Memory B cell (primary cell): ENCODE measurements at regions not wholly inside any gene's neighbourhood (a gene's known extent, or its start where the extent isn't known, plus 50 kb on each side); places are given as distances from the start of the nearest gene placed in this dataset.

Experiments
- ATAC-seq: fragments of 150-1000 bp; cut with Tn5 transposase; 2 replicates; pipeline ENCODE4 v1.10.0; 2021; ENCODE audit warnings: low read depth, mild to moderate bottlenecking, moderate library complexity
- DNase-seq, 2 donors: peaks; one replicate each; pipeline ENCODE4 v3.0.0; 2022; ENCODE audit warnings: low spot score in 2 of 2
- H3K27ac Mint-ChIP-seq: one replicate; pipeline ENCODE4 v1.8.0; 2022; ENCODE audit warnings: mild to moderate bottlenecking, moderate library complexity, mixed read lengths
- H3K27me3 Mint-ChIP-seq: one replicate; pipeline ENCODE4 v1.8.0; 2022; ENCODE audit warnings: mixed read lengths
- H3K36me3 Mint-ChIP-seq: one replicate; pipeline ENCODE4 v1.8.0; 2022; ENCODE audit warnings: mild to moderate bottlenecking, mixed read lengths
- H3K4me1 Mint-ChIP-seq: one replicate; pipeline ENCODE4 v1.8.0; 2022; ENCODE audit warnings: mixed read lengths
- H3K4me3 Mint-ChIP-seq: one replicate; pipeline ENCODE4 v1.8.0; 2022; ENCODE audit warnings: mild to moderate bottlenecking, moderate library complexity, mixed read lengths
- H3K9me3 Mint-ChIP-seq: one replicate; pipeline ENCODE4 v1.8.0; 2022; ENCODE audit warnings: mixed read lengths

DNA sequence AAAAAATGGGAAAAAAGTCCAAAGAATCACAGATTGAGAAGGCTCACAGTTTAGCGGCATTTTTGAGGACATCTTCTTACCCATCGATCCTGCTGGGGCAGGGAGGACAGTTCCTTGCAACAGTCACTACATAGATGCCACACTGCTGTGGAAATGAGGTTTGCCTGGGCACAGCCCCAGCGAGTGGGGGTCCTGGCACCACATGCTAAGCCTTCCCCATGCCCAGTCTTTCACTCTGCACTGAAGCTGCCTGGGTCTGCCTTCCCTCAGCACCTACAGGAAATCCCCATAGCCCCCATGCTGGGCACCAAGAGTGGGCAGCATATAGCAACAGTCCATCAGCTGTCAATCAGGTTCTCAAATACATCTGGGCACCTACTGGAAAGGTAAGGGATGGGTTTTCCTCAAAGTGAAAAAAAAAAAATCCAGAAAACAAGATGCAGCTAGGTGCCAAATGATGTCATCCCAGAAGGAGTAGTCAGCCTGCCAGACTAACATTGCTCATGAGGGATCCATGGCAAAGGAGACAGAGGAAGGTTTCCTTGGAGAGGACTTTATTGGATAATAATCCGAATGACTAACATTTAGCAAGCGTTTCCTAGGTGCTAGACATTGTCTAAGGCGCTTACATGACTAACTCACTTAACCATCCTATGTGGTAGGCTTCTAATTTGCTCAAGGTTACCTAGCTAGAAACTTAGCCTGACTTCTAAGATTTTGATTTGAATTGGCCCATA is 125.7 kb upstream of the CXCL12 start:
- no peak overlapping the region for H3K27ac Mint-ChIP-seq
- no peak for DNase-seq

DNA sequence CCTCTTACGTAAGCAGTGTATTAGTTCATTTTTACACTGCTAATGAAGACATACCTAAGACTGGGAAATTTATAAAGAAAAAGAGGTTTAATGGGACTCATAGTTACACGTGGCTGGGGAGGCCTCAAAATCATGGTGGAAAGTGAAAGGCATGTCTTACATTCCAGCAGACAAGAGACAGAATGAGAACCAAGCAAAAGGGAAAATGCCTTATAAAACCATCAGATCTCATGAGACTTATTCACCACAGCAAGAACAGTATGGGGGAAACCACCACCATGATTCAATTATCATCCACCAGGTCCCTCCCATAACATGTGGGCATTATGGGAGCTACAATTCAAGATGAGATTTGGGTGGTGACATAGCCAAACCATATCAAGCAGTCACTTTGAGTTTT is 126.3 kb upstream of the CXCL12 start:
- H3K4me1 Mint-ChIP-seq = no peaks in the 10 kb centered on the region
- DNase-seq = no peak
- no peaks in the 10 kb centered on the region for H3K9me3 Mint-ChIP-seq
- no peak for ATAC-seq
- no peak overlapping the region for H3K27ac Mint-ChIP-seq
- H3K4me3 Mint-ChIP-seq = no peak overlapping the region
- H3K36me3 Mint-ChIP-seq = no peaks in the 10 kb centered on the region
- H3K27me3 Mint-ChIP-seq = no peaks in the 10 kb centered on the region

More for the DNA sequence above, 125.7 kb upstream of the CXCL12 start:
- Mint-ChIP-seq H3K36me3 (no peaks in the 10 kb centered on the region), H3K9me3 (no peaks in the 10 kb centered on the region), H3K4me1 (no peaks in the 10 kb centered on the region), H3K4me3 (no peak overlapping the region), H3K27me3 (no peaks in the 10 kb centered on the region)
- ATAC-seq = no peak

DNA sequence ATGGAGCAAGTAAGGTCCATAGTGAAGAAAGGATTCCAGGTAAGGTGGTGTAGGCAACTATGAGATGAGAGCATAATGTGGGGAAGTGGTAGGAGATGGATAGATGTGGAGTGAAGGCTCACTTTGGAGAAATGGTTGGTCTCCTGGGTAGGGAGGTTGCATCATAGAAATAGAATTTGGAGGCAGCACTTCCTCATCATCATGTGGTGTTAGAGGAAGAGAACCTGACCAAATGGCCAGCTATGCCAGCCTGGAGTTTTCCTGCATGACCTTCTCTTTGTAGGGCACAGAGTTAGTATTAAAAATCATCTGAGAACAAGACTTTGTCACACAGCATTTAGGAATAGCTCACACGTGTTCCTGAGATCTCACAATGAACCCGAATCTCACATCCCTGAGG is 126.7 kb upstream of the CXCL12 start:
- Mint-ChIP-seq H3K4me1 (no peaks in the 10 kb centered on the region), H3K9me3 (no peaks in the 10 kb centered on the region), H3K27me3 (no peaks in the 10 kb centered on the region), H3K36me3 (no peaks in the 10 kb centered on the region), H3K4me3 (no peak overlapping the region), H3K27ac (no peak overlapping the region)
- DNase-seq = no peak
- no peak for ATAC-seq

DNA sequence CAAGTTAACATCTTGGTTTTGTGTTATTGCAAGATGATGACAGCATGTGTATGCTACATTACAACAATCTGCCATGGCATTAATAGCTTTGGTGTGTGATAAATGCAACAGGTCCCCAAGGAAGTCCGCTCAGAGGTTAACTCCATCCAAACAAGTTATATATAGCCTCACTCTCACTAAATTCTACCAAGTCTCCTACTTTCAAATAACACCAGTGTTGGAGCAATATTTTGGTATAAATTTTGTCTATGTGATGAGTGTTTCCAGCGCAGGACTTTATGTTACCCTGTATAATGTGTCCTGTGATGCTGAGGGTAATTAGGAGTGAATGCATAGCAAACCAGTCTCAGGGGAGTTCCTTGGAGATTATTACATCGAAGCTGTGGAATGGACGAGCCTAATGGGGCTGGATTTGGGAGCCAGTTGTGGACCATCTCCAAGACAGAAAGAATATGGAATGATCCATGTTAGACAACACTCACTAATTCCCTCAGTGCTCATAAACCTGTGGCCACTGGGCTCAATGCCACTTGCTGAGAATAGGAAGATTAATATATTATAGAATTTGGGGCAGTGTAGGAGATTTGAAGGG is 127.6 kb upstream of the CXCL12 start:
- H3K9me3 Mint-ChIP-seq = no peaks in the 10 kb centered on the region
- H3K4me1 Mint-ChIP-seq = no peaks in the 10 kb centered on the region

DNA sequence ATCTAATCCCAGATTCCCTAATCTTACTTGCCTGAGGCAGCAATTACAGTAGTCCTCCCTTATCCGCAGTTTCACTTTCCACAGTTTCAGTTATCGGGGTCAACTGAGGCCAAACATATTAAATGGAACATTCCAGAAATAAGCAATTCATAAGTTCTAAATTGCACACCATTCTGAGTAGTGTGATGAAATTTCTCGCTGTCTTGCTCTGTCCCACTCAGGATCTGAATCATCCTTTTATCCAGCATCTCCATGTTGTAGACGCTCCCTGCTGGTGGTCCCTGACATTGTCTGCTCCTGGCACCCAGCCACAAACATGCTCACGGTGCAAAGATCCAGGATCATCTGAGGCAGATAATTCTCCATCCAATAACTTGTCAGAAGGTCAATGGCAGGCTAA is 128.7 kb upstream of the CXCL12 start:
- H3K36me3 Mint-ChIP-seq = no peaks in the 10 kb centered on the region
- H3K4me1 Mint-ChIP-seq = no peaks in the 10 kb centered on the region
- H3K4me3 Mint-ChIP-seq = no peak overlapping the region
- H3K27ac Mint-ChIP-seq = no peak overlapping the region
- no peaks in the 10 kb centered on the region for H3K27me3 Mint-ChIP-seq
- ATAC-seq (no peak), DNase-seq (no peak)
- no peaks in the 10 kb centered on the region for H3K9me3 Mint-ChIP-seq

More for the DNA sequence above, 127.6 kb upstream of the CXCL12 start:
- DNase-seq = no peak
- no peaks in the 10 kb centered on the region for H3K27me3 Mint-ChIP-seq
- no peak overlapping the region for H3K4me3 Mint-ChIP-seq
- H3K27ac Mint-ChIP-seq = no peak overlapping the region
- H3K36me3 Mint-ChIP-seq = no peaks in the 10 kb centered on the region
- no peak for ATAC-seq

DNA sequence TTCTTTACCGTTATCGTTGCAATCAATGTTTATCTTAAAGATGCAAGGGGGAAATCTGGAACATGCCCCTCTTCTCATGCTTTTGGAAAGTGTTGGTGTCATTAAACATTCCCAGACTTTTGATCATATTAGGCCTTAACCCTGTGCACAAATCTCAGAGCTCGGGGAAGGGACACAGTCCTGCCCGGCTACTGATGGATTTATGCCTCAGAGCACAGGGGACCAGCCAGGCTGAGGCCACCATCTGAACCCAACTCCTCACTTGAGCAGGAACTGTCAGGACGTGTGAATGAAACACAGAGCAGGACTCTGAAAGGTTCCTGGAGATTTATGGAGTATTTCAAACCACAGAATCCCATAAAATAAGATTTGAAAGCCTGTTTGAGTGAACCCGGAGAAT is 132.0 kb upstream of the CXCL12 start:
- Mint-ChIP-seq H3K9me3 (no peaks in the 10 kb centered on the region), H3K4me3 (no peak overlapping the region), H3K4me1 (no peaks in the 10 kb centered on the region), H3K27me3 (no peaks in the 10 kb centered on the region), H3K27ac (no peak overlapping the region), H3K36me3 (no peaks in the 10 kb centered on the region)
- DNase-seq (no peak), ATAC-seq (no peak)

DNA sequence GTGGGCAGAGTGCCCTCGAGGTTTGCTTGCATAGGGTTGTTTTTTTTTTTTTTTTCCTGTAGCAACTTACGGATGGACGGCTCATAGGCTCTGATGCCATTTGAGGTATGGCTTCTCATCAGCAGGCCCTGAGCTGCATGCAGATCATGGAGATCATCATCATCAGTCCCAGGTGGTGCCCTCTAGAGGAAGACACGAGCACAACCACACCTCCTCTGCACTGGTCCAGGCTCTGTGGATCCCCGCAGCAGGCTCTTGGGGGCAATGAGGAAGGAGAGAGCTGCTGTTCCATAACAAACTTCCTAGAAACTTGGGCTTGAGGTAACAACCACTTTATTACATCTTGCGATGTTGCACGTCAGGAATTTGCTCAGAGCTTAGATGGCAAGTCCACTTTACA is 132.7 kb upstream of the CXCL12 start:
- Mint-ChIP-seq H3K4me3 (no peak overlapping the region), H3K27me3 (no peaks in the 10 kb centered on the region), H3K27ac (no peak overlapping the region), H3K9me3 (no peaks in the 10 kb centered on the region), H3K36me3 (no peaks in the 10 kb centered on the region), H3K4me1 (no peaks in the 10 kb centered on the region)
- no peak for ATAC-seq
- DNase-seq = no peak

DNA sequence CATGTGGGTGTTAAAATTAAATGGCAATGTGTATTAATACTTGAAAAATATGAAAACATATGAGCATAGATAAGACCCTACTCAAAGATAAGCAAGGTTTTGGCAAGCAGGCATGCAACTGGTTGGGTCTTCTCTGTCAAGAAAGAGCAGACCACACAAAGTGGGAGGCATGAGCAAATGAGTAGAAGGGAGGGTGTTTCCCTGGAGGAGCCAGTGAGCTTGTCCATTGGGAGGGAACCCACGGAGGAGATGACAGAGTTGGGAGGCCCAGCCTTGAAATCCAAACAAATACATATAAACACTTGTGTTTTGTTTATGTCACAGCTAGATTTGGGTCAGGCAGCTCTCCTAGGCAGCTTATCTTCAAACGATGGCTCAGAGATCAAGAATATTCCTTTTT is 134.5 kb upstream of the CXCL12 start:
- H3K9me3 Mint-ChIP-seq = peaks cover 1% of the 10 kb centered on the region
- H3K36me3 Mint-ChIP-seq = no peaks in the 10 kb centered on the region
- H3K27me3 Mint-ChIP-seq = no peaks in the 10 kb centered on the region
- no peak for ATAC-seq
- H3K4me1 Mint-ChIP-seq = no peaks in the 10 kb centered on the region
- no peak overlapping the region for H3K27ac Mint-ChIP-seq
- no peak overlapping the region for H3K4me3 Mint-ChIP-seq
- no peak for DNase-seq

DNA sequence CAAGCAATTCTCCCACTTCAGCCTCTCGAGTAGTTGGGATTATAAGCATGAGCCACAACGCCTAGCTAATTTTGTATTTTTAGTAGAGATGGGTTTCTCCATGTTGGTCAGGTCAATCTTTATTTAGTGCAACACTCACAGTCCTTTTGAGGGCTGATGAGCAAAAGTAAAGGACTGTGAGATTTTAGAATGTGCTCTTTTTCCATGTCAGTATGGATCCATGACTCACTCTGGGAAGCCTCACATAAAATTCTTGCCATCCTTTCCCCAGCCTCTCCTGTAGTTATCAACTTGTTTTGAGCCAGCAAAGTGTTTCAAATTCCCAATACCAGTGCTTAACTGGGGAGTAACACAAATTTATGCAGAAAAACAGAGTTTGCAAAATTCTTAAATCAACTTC is 135.8 kb upstream of the CXCL12 start:
- Mint-ChIP-seq H3K4me3 (no peak overlapping the region), H3K9me3 (peaks cover 2% of the 10 kb centered on the region), H3K27ac (no peak overlapping the region), H3K36me3 (no peaks in the 10 kb centered on the region), H3K4me1 (no peaks in the 10 kb centered on the region), H3K27me3 (no peaks in the 10 kb centered on the region)
- ATAC-seq (no peak), DNase-seq (no peak)

DNA sequence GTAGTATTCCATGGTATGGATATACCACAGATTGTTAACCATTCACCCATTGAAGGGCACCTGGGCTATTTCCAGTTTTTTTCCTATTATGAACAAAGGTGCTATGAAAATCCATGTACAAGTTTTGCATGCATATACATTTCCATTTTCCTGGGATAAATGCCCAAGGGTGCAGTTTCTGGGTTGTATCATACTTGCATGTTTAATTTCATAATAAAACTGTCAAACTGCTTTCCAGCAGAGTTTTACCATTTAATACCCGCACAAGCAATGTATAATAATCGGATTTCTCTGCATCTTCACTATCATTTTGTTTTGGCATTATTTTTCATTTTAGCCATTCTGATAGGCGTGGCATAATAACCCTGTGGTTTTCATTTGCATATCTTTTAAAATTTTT is 154.3 kb upstream of the CXCL12 start:
- Mint-ChIP-seq H3K4me3 (no peak overlapping the region), H3K9me3 (peaks cover 19% of the 10 kb centered on the region), H3K36me3 (peaks cover 4% of the 10 kb centered on the region), H3K27me3 (no peaks in the 10 kb centered on the region), H3K27ac (no peak overlapping the region), H3K4me1 (no peaks in the 10 kb centered on the region)
- DNase-seq (no peak), ATAC-seq (no peak)

DNA sequence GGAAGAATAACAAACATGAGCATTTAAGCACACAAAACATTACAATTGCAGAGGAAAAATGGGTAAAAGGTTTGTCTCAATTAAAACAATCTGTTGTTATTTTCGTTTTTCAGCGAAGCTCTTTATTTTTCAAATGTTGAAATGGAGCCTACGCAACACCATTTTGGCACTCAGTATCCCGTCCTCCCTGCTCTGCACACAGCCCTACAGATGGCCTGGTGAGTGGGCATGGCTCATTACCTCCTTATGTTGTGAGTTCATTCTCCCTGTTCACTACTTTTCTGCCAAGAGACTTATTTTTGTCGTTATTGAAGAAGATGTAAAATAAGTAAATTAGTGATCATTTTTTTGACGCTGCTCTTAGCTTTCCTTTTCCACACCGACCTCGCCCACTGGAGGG is 167.8 kb upstream of the CXCL12 start:
- Mint-ChIP-seq H3K4me3 (no peak overlapping the region), H3K36me3 (no peaks in the 10 kb centered on the region), H3K9me3 (peaks cover 10% of the 10 kb centered on the region), H3K4me1 (no peaks in the 10 kb centered on the region), H3K27ac (no peak overlapping the region), H3K27me3 (no peaks in the 10 kb centered on the region)
- DNase-seq (no peak), ATAC-seq (no peak)

DNA sequence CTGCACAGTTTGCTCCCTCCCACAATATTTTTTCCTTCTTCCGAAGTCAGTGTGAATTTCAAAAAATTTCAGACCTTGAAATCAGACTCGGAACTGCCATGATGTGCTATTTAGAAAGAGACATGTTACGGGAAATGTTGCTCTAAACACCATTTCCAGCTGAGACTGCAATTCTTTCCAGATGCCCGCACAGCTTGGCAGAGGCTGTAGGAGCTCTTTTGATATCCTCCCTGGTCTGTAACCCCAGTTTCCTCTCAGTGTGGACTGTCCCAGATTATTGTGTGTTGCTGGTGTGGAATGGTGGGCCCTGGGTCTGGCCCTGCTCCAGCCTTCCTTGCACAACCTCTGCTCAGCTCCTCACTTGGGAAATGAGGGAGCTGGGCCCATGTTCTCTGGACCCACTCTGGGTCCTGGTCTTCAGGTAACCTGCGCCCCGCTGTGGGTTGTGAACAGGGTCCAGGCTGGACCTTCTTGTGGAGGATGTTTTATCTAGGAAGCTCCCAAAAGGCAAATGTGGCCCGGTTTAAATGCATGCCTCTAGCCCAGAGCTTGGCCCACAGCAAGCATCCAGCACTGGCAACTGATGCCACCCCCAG is 172.8 kb upstream of the CXCL12 start:
- Mint-ChIP-seq H3K27ac (no peak overlapping the region), H3K4me1 (no peaks in the 10 kb centered on the region), H3K9me3 (no peaks in the 10 kb centered on the region), H3K36me3 (no peaks in the 10 kb centered on the region), H3K4me3 (no peak overlapping the region), H3K27me3 (no peaks in the 10 kb centered on the region)
- ATAC-seq (no peak), DNase-seq (no peak)

DNA sequence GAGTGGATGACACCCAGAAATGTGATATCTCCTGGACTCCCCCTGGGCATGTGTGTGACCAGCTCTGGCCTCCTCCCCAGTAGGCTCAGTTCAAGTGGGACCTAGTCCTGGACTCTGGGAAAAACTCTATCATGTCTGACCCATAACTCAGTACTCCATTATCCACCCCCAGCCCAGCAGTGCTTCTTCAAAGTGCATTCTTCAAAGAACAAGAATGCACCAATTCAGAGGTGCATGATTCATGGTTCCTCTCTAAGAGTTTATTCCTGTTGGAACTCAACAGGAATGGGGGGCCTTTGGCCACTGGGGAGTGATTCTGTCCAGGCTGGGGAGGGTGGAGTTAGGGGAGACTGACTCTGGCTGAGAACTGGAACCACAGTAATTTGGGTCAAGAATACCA is 173.6 kb upstream of the CXCL12 start:
- ATAC-seq (no peak), DNase-seq (no peak)
- Mint-ChIP-seq H3K4me1 (no peaks in the 10 kb centered on the region), H3K36me3 (no peaks in the 10 kb centered on the region), H3K27ac (no peak overlapping the region), H3K9me3 (no peaks in the 10 kb centered on the region), H3K27me3 (no peaks in the 10 kb centered on the region), H3K4me3 (no peak overlapping the region)

DNA sequence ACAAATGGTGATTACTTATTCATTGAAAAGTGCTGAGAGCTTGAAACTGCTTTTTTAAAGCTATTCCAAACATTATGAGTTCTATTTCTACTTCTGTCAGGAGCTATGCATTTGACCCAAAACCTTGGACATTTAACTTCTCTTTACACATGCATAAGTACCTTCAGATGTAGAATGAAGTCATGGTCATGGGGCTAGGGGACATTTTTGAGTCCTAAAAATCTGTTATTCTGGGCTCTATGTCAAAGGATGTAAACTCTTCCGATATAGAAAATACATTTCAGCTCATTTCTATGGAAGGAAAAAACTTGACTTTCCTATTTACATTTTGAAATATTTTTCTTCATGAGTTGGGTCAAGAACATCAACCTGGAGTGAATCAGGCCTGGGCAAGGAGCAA is 179.5 kb upstream of the CXCL12 start:
- Mint-ChIP-seq H3K27ac (no peak overlapping the region), H3K9me3 (peaks cover 1% of the 10 kb centered on the region), H3K4me3 (no peak overlapping the region), H3K36me3 (no peaks in the 10 kb centered on the region), H3K4me1 (no peaks in the 10 kb centered on the region), H3K27me3 (no peaks in the 10 kb centered on the region)
- DNase-seq = no peak
- ATAC-seq = no peak

DNA sequence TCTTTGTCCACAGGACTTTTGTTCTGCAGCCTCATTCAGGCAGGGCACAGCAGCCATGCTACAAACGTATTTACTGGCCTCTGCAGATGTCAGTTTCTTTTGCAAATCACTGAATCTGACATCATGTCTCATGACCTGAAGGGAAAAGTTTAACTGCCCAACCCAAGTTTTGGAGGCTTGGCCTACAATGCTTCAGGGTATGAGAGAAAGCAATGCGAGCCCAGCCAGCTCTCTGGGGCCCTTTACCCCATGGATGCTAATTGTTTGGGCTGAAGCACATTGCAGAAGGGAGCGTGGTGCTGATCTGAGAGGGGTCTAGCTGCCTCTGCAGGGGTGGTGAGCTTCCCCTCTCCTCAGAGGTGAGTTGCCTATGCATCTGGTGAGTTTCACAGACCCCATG is 179.9 kb upstream of the CXCL12 start:
- Mint-ChIP-seq H3K9me3 (peaks cover 1% of the 10 kb centered on the region), H3K36me3 (no peaks in the 10 kb centered on the region), H3K4me3 (no peak overlapping the region), H3K27ac (no peak overlapping the region), H3K4me1 (no peaks in the 10 kb centered on the region), H3K27me3 (no peaks in the 10 kb centered on the region)
- DNase-seq = no peak
- no peak for ATAC-seq
